ENCODE measurements at regions not wholly inside any gene's neighbourhood (a gene's known extent, or its start where the extent isn't known, plus 50 kb on each side); places are given as distances from the start of the nearest gene placed in this dataset.

GRCh38 chr5:120778491-120779484, 314.7 kb downstream of the PRR16 start:
- CTCF ChIA-PET: interaction anchor here (0.6 kb wide), 1 partner anchor 153 kb away, joined by 3 read pairs; no protein-coding TSS in a partner anchor
- Histone ChIP-seq H3K27me3 (ENCODE audit: control insufficient read depth, insufficient read depth, low read length) (no peaks in the 10 kb centered on the region), H3K4me3 (ENCODE audit: low read depth, low read length) (peak overlapping the region; percentile 0; the same call in 1 of the 2 replicates), H3K36me3 (ENCODE audit: control insufficient read depth, insufficient read depth, low read length) (no peaks in the 10 kb centered on the region)
- no peak for TF ChIP-seq CTCF (IDR thresholded peaks at IDR 0.05; ENCODE audit: insufficient read depth, low read depth, low read length)
- POLR2A ChIA-PET: interaction anchor here (0.6 kb wide), 1 partner anchor 889 kb away, joined by 3 read pairs; no protein-coding TSS in a partner anchor
- DNase-seq (ENCODE audit: low read depth): peak; percentile 76

- H3K4me3 ChIP-seq (ENCODE audit: low read depth, low read length): no peak overlapping the region
- DNase-seq (ENCODE audit: low read depth): no peak
- TF ChIP-seq CTCF (IDR thresholded peaks at IDR 0.05; ENCODE audit: insufficient read depth, low read depth, low read length): no peak
- H3K36me3 ChIP-seq (ENCODE audit: control insufficient read depth, insufficient read depth, low read length): no peaks in the 10 kb centered on the region
- CTCF ChIA-PET: no interaction called here
- POLR2A ChIA-PET: interaction anchor here (0.6 kb wide), 1 partner anchor 889 kb away, joined by 3 read pairs; no protein-coding TSS in a partner anchor
- no peaks in the 10 kb centered on the region for H3K27me3 ChIP-seq (ENCODE audit: control insufficient read depth, insufficient read depth, low read length)
Observed at GRCh38 chr5:120779674-120780073, 315.6 kb downstream of the PRR16 start.

- CTCF ChIA-PET: no interaction called here
- TF ChIP-seq CTCF (IDR thresholded peaks at IDR 0.05; ENCODE audit: insufficient read depth, low read depth, low read length): no peak
- Histone ChIP-seq H3K27me3 (ENCODE audit: control insufficient read depth, insufficient read depth, low read length) (no peaks in the 10 kb centered on the region), H3K4me3 (ENCODE audit: low read depth, low read length) (no peak overlapping the region), H3K36me3 (ENCODE audit: control insufficient read depth, insufficient read depth, low read length) (no peaks in the 10 kb centered on the region)
- POLR2A ChIA-PET: no interaction called here
- no peak for DNase-seq (ENCODE audit: low read depth)
Observed at GRCh38 chr5:120788481-120788880, 324.4 kb downstream of the PRR16 start.

- no peak overlapping the region for H3K4me3 ChIP-seq (ENCODE audit: low read depth, low read length)
- no peaks in the 10 kb centered on the region for H3K27me3 ChIP-seq (ENCODE audit: control insufficient read depth, insufficient read depth, low read length)
- TF ChIP-seq CTCF (IDR thresholded peaks at IDR 0.05; ENCODE audit: insufficient read depth, low read depth, low read length): no peak
Observed at GRCh38 chr5:120789918-120790317, 325.8 kb downstream of the PRR16 start.

GRCh38 chr5:120790339-120790738, 326.2 kb downstream of the PRR16 start:
- CTCF ChIA-PET: no interaction called here
- H3K4me3 ChIP-seq (ENCODE audit: low read depth, low read length): no peak overlapping the region

More at GRCh38 chr5:120789918-120790317, 325.8 kb downstream of the PRR16 start:
- no peak for DNase-seq (ENCODE audit: low read depth)
- H3K36me3 ChIP-seq (ENCODE audit: control insufficient read depth, insufficient read depth, low read length): no peaks in the 10 kb centered on the region
- ChIA-PET POLR2A (no interaction called here), CTCF (no interaction called here)

More at GRCh38 chr5:120790339-120790738, 326.2 kb downstream of the PRR16 start:
- H3K36me3 ChIP-seq (ENCODE audit: control insufficient read depth, insufficient read depth, low read length): no peaks in the 10 kb centered on the region
- H3K27me3 ChIP-seq (ENCODE audit: control insufficient read depth, insufficient read depth, low read length): no peaks in the 10 kb centered on the region
- POLR2A ChIA-PET: interaction anchor here (0.7 kb wide), 1 partner anchor 431 kb away, joined by 3 read pairs; no protein-coding TSS in a partner anchor
- no peak for TF ChIP-seq CTCF (IDR thresholded peaks at IDR 0.05; ENCODE audit: insufficient read depth, low read depth, low read length)
- DNase-seq (ENCODE audit: low read depth): no peak
